CD4-positive, alpha-beta T cell (primary cell): ENCODE measurements at regions not wholly inside any gene's neighbourhood (a gene's known extent, or its start where the extent isn't known, plus 50 kb on each side); places are given as distances from the start of the nearest gene placed in this dataset.

Experiments
- ATAC-seq: fragments of 200-7000 bp; cut with Tn5 transposase; one replicate; pipeline ENCODE4 v1.10.0; 2022; ENCODE audit warnings: mild to moderate bottlenecking; ENCODE audit not compliant: poor library complexity
- CTCF ChIA-PET: fragments of 350-600 bp; sonication (Branson Sonifier 250); formaldehyde crosslinking; loops from one replicate; lab custom pipeline; 2021; ENCODE audit warnings: antibody characterized with exemption, inconsistent platforms; lab: Charles Lee
- POLR2A ChIA-PET: fragments of 350-600 bp; sonication (Branson Sonifier 250); formaldehyde crosslinking; loops from one replicate; lab custom pipeline; 2021; ENCODE audit warnings: antibody characterized with exemption, inconsistent platforms; lab: Charles Lee
- DNase-seq, 14 experiments: peaks; one replicate each; pipeline ENCODE4 v3.0.0-alpha.2; 2013 to 2020; ENCODE audit warnings: mixed read lengths in 2 of 14
- H3K27ac ChIP-seq, 2 donors: one replicate each; pipeline versions ENCODE4 v1.5.1 to v1.7.0; 2013; ENCODE audit warnings: low read length in 2 of 2, low read depth in 1 of 2, mild to moderate bottlenecking in 1 of 2
- H3K27me3 ChIP-seq, 2 experiments: 1 replicate in 1 of 2; 2 replicates in 1 of 2; pipeline versions ENCODE4 v1.6.1 to v1.7.0; 2013; ENCODE audit warnings: low read length in 2 of 2, control low read depth in 1 of 2, mild to moderate bottlenecking in 1 of 2, moderate library complexity in 1 of 2; ENCODE audit not compliant: insufficient read depth in 2 of 2, control insufficient read depth in 1 of 2
- H3K36me3 ChIP-seq: one replicate; pipeline ENCODE4 v1.6.1; 2013; ENCODE audit warnings: low read length, control low read depth; ENCODE audit not compliant: insufficient read depth
- H3K4me1 ChIP-seq: one replicate; pipeline ENCODE4 v1.6.1; 2013; ENCODE audit warnings: low read length, control low read depth; ENCODE audit not compliant: insufficient read depth
- H3K4me3 ChIP-seq: one replicate; pipeline ENCODE4 v1.5.1; 2013; ENCODE audit warnings: mild to moderate bottlenecking, low read length, moderate library complexity
- H3K9me3 ChIP-seq, 2 experiments: 1 replicate in 1 of 2; 2 replicates in 1 of 2; pipeline versions ENCODE4 v1.6.1 to v1.7.0; 2013; ENCODE audit warnings: low read length in 2 of 2, mild to moderate bottlenecking in 2 of 2, control low read depth in 1 of 2, moderate library complexity in 1 of 2; ENCODE audit not compliant: control insufficient read depth in 1 of 2, insufficient read depth in 1 of 2
- H3K27ac Mint-ChIP-seq: one replicate; pipeline ENCODE4 v1.8.0; 2020; ENCODE audit warnings: mixed read lengths
- H3K27me3 Mint-ChIP-seq: one replicate; pipeline ENCODE4 v1.8.0; 2021; ENCODE audit warnings: mixed read lengths
- H3K36me3 Mint-ChIP-seq: one replicate; pipeline ENCODE4 v1.8.0; 2021; ENCODE audit warnings: low read depth, mixed read lengths
- H3K4me1 Mint-ChIP-seq: one replicate; pipeline ENCODE4 v1.8.0; 2021; ENCODE audit warnings: low read depth, mixed read lengths
- H3K4me3 Mint-ChIP-seq: one replicate; pipeline ENCODE4 v1.8.0; 2020; ENCODE audit warnings: mild to moderate bottlenecking, mixed read lengths
- H3K9me3 Mint-ChIP-seq: one replicate; pipeline ENCODE4 v1.8.0; 2020; ENCODE audit warnings: mixed read lengths
- intact Hi-C, 2 experiments: fragments of 100-400 bp; cut with DNase I in 1 of 2; cut with micrococcal nuclease in 1 of 2; formaldehyde crosslinking; loops; one replicate each; pipeline versions ENCODE4 v1.15.1 to v1.9.0; 2023 to 2025; cut with DNase I, micrococcal nuclease
- TF ChIP-seq, protein P1 (sequence below): fragments of 200-600 bp; IDR thresholded peaks from one replicate; pipeline ENCODE4 v1.8.0; 2022; ENCODE audit warnings: antibody characterized with exemption, mild to moderate bottlenecking

DNA sequence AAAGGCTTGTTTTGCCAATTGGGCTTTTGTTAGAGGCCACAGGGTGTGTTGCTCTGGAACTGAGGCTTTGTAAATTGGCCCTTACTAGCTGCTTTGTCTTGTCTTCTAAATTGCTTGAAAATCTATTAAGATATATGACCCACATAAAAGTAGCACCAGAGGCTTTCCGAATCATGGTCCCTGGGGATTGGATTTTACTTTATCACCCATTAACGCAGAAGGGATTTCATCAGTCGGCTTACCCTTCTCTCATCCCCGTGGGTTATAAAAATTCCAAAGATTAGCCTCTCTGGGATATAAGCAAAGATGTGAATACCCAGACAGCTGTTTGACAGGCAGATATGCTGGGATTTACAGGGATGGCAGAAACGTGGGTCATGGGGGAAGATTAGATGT, 98.3 kb upstream of the CHL1 start:
- H3K36me3 Mint-ChIP-seq, result no peaks in the 10 kb centered on the region
- CTCF ChIA-PET, result no interaction called here
- H3K4me1 Mint-ChIP-seq, result no peaks in the 10 kb centered on the region

DNA sequence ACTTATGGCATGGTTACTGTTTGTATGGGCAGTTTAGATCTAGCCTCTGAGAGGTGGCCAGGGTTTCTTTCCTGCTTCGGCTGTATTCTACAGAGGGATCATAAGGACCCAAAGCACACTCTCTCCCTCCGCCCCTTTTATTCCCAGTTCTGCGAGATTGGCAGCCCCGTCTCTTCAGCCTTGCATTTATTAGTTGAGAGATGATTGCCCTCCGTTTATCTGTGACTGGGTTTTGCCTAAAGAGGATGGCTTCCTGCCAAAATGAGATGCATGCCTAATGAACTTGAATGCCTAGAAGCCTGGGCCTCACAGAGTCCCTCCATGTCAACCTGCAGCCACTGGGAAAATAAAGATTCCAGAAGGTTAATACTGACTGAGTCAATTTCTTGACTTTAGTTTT, 97.1 kb upstream of the CHL1 start:
- no peak for DNase-seq
- Histone ChIP-seq H3K27ac (no peak overlapping the region), H3K36me3 (no peaks in the 10 kb centered on the region), H3K27me3 (no peaks in the 10 kb centered on the region), H3K4me3 (no peak overlapping the region), H3K4me1 (no peaks in the 10 kb centered on the region), H3K9me3 (no peaks in the 10 kb centered on the region)
- no peak for ATAC-seq
- Mint-ChIP-seq H3K27me3 (peaks cover 10% of the 10 kb centered on the region), H3K9me3 (no peaks in the 10 kb centered on the region), H3K4me1 (no peaks in the 10 kb centered on the region), H3K27ac (no peak overlapping the region), H3K36me3 (no peaks in the 10 kb centered on the region), H3K4me3 (no peak overlapping the region)
- ChIA-PET POLR2A (no interaction called here), CTCF (no interaction called here)
- intact Hi-C loops, result no loop called here
- TF ChIP-seq, protein P1, sequence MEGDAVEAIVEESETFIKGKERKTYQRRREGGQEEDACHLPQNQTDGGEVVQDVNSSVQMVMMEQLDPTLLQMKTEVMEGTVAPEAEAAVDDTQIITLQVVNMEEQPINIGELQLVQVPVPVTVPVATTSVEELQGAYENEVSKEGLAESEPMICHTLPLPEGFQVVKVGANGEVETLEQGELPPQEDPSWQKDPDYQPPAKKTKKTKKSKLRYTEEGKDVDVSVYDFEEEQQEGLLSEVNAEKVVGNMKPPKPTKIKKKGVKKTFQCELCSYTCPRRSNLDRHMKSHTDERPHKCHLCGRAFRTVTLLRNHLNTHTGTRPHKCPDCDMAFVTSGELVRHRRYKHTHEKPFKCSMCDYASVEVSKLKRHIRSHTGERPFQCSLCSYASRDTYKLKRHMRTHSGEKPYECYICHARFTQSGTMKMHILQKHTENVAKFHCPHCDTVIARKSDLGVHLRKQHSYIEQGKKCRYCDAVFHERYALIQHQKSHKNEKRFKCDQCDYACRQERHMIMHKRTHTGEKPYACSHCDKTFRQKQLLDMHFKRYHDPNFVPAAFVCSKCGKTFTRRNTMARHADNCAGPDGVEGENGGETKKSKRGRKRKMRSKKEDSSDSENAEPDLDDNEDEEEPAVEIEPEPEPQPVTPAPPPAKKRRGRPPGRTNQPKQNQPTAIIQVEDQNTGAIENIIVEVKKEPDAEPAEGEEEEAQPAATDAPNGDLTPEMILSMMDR, result no peak

More for the DNA sequence above, 98.3 kb upstream of the CHL1 start:
- DNase-seq, result no peak
- Mint-ChIP-seq H3K9me3 (no peaks in the 10 kb centered on the region), H3K27me3 (peaks cover 10% of the 10 kb centered on the region), H3K4me3 (no peak overlapping the region), H3K27ac (no peak overlapping the region)
- ATAC-seq, result no peak
- Histone ChIP-seq H3K9me3 (no peaks in the 10 kb centered on the region), H3K27ac (no peak overlapping the region), H3K4me3 (no peak overlapping the region), H3K27me3 (no peaks in the 10 kb centered on the region), H3K36me3 (no peaks in the 10 kb centered on the region), H3K4me1 (no peaks in the 10 kb centered on the region)
- TF ChIP-seq, protein P1, result no peak
- POLR2A ChIA-PET, result no interaction called here
- intact Hi-C loops, result no loop called here

DNA sequence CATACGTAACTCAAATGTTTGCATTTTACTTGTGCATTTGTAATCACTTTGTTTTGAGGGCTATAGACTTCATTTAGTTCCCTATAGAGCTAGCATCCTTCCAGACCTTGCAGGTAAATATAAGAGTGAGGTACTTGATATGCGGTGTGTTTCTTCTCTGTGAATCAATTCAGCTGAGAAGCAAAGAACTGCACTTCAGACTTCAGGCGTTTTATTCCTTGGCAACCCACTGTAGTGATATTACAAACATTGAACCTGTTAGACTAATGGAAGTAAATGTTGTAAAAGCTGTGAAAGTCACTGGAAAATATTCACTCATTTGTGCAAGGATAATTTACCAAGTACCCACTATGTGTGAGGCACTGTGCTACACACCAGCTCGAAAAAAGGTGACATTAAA, 94.1 kb upstream of the CHL1 start:
- Mint-ChIP-seq H3K36me3 (no peaks in the 10 kb centered on the region), H3K4me3 (no peak overlapping the region), H3K4me1 (no peaks in the 10 kb centered on the region), H3K27me3 (no peaks in the 10 kb centered on the region), H3K27ac (no peak overlapping the region), H3K9me3 (no peaks in the 10 kb centered on the region)
- ATAC-seq, result no peak
- Histone ChIP-seq H3K4me1 (no peaks in the 10 kb centered on the region), H3K27me3 (no peaks in the 10 kb centered on the region), H3K4me3 (no peak overlapping the region), H3K36me3 (no peaks in the 10 kb centered on the region), H3K27ac (no peak overlapping the region), H3K9me3 (no peaks in the 10 kb centered on the region)
- DNase-seq, result no peak
- intact Hi-C loops, result no loop called here
- CTCF ChIA-PET, result no interaction called here
- POLR2A ChIA-PET, result no interaction called here
- TF ChIP-seq, protein P1, result no peak
